ENCODE measurements at regions not wholly inside any gene's neighbourhood (a gene's known extent, or its start where the extent isn't known, plus 50 kb on each side); places are given as distances from the start of the nearest gene placed in this dataset.

- H3K27ac ChIP-seq (replicated peaks) = no peak overlapping the region
- no peak for TF ChIP-seq POLR2AphosphoS5 (IDR thresholded peaks at IDR 0.05; ENCODE audit: low read depth)
- TF ChIP-seq REST (IDR thresholded peaks at IDR 0.05; ENCODE audit: insufficient replicate concordance, low read depth) = no peak
- no peak for TF ChIP-seq SPI1 (IDR thresholded peaks at IDR 0.05; ENCODE audit: borderline replicate concordance, low read depth)
- no peak for TF ChIP-seq CTCF (IDR thresholded peaks at IDR 0.05; ENCODE audit: insufficient read depth, low read length)
- no peak for TF ChIP-seq GABPA (IDR thresholded peaks at IDR 0.05; ENCODE audit: low read depth)
- no peak overlapping the region for H3K4me3 ChIP-seq (replicated peaks; ENCODE audit: insufficient read depth, low read length)
- H3K27me3 ChIP-seq (ENCODE audit: insufficient read depth, poor library complexity, severe bottlenecking) = no peaks in the 10 kb centered on the region
- DNase-seq (ENCODE audit: low read depth in 1 of 2, low spot score in 1 of 2) = no peak
Observed at GRCh38 chr5:158313733-158314464, 455.0 kb upstream of the CLINT1 start.

- DNase-seq (ENCODE audit: low read depth in 1 of 2, low spot score in 1 of 2) = no peak
- Histone ChIP-seq H3K27ac (replicated peaks) (no peak overlapping the region), H3K27me3 (ENCODE audit: insufficient read depth, poor library complexity, severe bottlenecking) (no peaks in the 10 kb centered on the region), H3K4me3 (replicated peaks; ENCODE audit: insufficient read depth, low read length) (no peak overlapping the region)
- TF ChIP-seq POLR2AphosphoS5 (IDR thresholded peaks at IDR 0.05; ENCODE audit: low read depth) = no peak
- no peak for TF ChIP-seq GABPA (IDR thresholded peaks at IDR 0.05; ENCODE audit: low read depth)
Observed at GRCh38 chr5:158313027-158313732, 454.2 kb upstream of the CLINT1 start.

GRCh38 chr5:158309088-158309807 is 450.3 kb upstream of the CLINT1 start:
- Histone ChIP-seq H3K27me3 (ENCODE audit: insufficient read depth, poor library complexity, severe bottlenecking) (no peaks in the 10 kb centered on the region), H3K27ac (replicated peaks) (no peak overlapping the region), H3K4me3 (replicated peaks; ENCODE audit: insufficient read depth, low read length) (no peak overlapping the region)
- no peak for DNase-seq (ENCODE audit: low read depth in 1 of 2, low spot score in 1 of 2)
- no peak for TF ChIP-seq POLR2AphosphoS5 (IDR thresholded peaks at IDR 0.05; ENCODE audit: low read depth)
- TF ChIP-seq GABPA (IDR thresholded peaks at IDR 0.05; ENCODE audit: low read depth) = no peak
- no peak for TF ChIP-seq SPI1 (IDR thresholded peaks at IDR 0.05; ENCODE audit: borderline replicate concordance, low read depth)
- no peak for TF ChIP-seq CTCF (IDR thresholded peaks at IDR 0.05; ENCODE audit: insufficient read depth, low read length)
- TF ChIP-seq REST (IDR thresholded peaks at IDR 0.05; ENCODE audit: insufficient replicate concordance, low read depth) = no peak

GRCh38 chr5:158308429-158309025 is 449.6 kb upstream of the CLINT1 start:
- Histone ChIP-seq H3K27me3 (ENCODE audit: insufficient read depth, poor library complexity, severe bottlenecking) (no peaks in the 10 kb centered on the region), H3K4me3 (replicated peaks; ENCODE audit: insufficient read depth, low read length) (no peak overlapping the region), H3K27ac (replicated peaks) (no peak overlapping the region)
- DNase-seq (ENCODE audit: low read depth in 1 of 2, low spot score in 1 of 2) = no peak
- TF ChIP-seq CTCF (IDR thresholded peaks at IDR 0.05; ENCODE audit: insufficient read depth, low read length) (no peak), POLR2AphosphoS5 (IDR thresholded peaks at IDR 0.05; ENCODE audit: low read depth) (no peak), REST (IDR thresholded peaks at IDR 0.05; ENCODE audit: insufficient replicate concordance, low read depth) (no peak), GABPA (IDR thresholded peaks at IDR 0.05; ENCODE audit: low read depth) (no peak), SPI1 (IDR thresholded peaks at IDR 0.05; ENCODE audit: borderline replicate concordance, low read depth) (no peak)

Measured in HL-60 (cell line).